ENCODE measurements at regions not wholly inside any gene's neighbourhood (a gene's known extent, or its start where the extent isn't known, plus 50 kb on each side); places are given as distances from the start of the nearest gene placed in this dataset.

GRCh38 chr7:89232-90019, 102.9 kb upstream of the FAM20C start:
- no peak overlapping the region for H3K18ac ChIP-seq (ENCODE audit: low read length)
- H3K23ac ChIP-seq (ENCODE audit: low read length) = peak overlapping the region; percentile 49

GRCh38 chr7:90111-91063, 102.0 kb upstream of the FAM20C start:
- no peak overlapping the region for H3K27ac ChIP-seq (ENCODE audit: low read depth, low read length)
- no peak overlapping the region for H2BK5ac ChIP-seq (ENCODE audit: low read depth, low read length, poor library complexity)
- H3K27me3 ChIP-seq (ENCODE audit: insufficient read depth, low read length) = no peaks in the 10 kb centered on the region
- no peak overlapping the region for H3K4ac ChIP-seq (ENCODE audit: low read depth, low read length)
- no peak overlapping the region for H3K4me3 ChIP-seq (ENCODE audit: low read depth, low read length)
- H2BK12ac ChIP-seq (ENCODE audit: low read length) = no peak overlapping the region
- H2AK5ac ChIP-seq (ENCODE audit: low read length) = no peak overlapping the region
- H2AFZ ChIP-seq (ENCODE audit: insufficient read depth, low read length, poor library complexity) = no peak overlapping the region
- H3K9ac ChIP-seq (ENCODE audit: low read length) = no peak overlapping the region
- DNase-seq = no peak
- H3K18ac ChIP-seq (ENCODE audit: low read length) = no peak overlapping the region
- no peaks in the 10 kb centered on the region for H3K79me2 ChIP-seq (ENCODE audit: control insufficient read depth, insufficient read depth, low read length, poor library complexity)
- no peak overlapping the region for H3K4me2 ChIP-seq (ENCODE audit: low read length)
- no peaks in the 10 kb centered on the region for H3K79me1 ChIP-seq (ENCODE audit: low read length)
- H3K4me1 ChIP-seq (ENCODE audit: control insufficient read depth in 1 of 2, insufficient read depth in 2 of 2, low read length in 2 of 2) = peaks cover 0 to 3% of the 10 kb centered on the region in 2 experiments
- H3K36me3 ChIP-seq (ENCODE audit: control insufficient read depth in 1 of 2, insufficient read depth in 2 of 2, low read length in 2 of 2) = no peaks in the 10 kb centered on the region
- no peak overlapping the region for H4K12ac ChIP-seq (ENCODE audit: low read depth, low read length)
- H4K8ac ChIP-seq (ENCODE audit: low read depth, low read length) = no peak overlapping the region
- no peak overlapping the region for H3K14ac ChIP-seq (ENCODE audit: low read length)
- no peaks in the 10 kb centered on the region for H3K9me3 ChIP-seq (ENCODE audit: insufficient read depth, low read depth, low read length)
- H4K91ac ChIP-seq (ENCODE audit: low read depth, low read length) = no peak overlapping the region
- WGBS (ENCODE audit: extremely low coverage, insufficient coverage, insufficient read length) = no CpG with 5 or more reads among the region's 13 CpGs
- H2BK120ac ChIP-seq (ENCODE audit: insufficient read depth, low read length, poor library complexity) = no peak overlapping the region
- H3K23ac ChIP-seq (ENCODE audit: low read length) = peak overlapping the region; percentile 37

More at GRCh38 chr7:89232-90019, 102.9 kb upstream of the FAM20C start:
- Histone ChIP-seq H4K91ac (ENCODE audit: low read depth, low read length) (no peak overlapping the region), H3K14ac (ENCODE audit: low read length) (no peak overlapping the region), H3K4me3 (ENCODE audit: low read depth, low read length) (no peak overlapping the region), H3K4me2 (ENCODE audit: low read length) (no peak overlapping the region), H2BK5ac (ENCODE audit: low read depth, low read length, poor library complexity) (no peak overlapping the region), H2AK5ac (ENCODE audit: low read length) (no peak overlapping the region), H4K8ac (ENCODE audit: low read depth, low read length) (no peak overlapping the region), H2BK120ac (ENCODE audit: insufficient read depth, low read length, poor library complexity) (no peak overlapping the region), H3K4me1 (ENCODE audit: control insufficient read depth in 1 of 2, insufficient read depth in 2 of 2, low read length in 2 of 2) (peaks cover 0 to 5% of the 10 kb centered on the region in 2 experiments), H3K4ac (ENCODE audit: low read depth, low read length) (no peak overlapping the region), H3K9ac (ENCODE audit: low read length) (no peak overlapping the region), H3K27ac (ENCODE audit: low read depth, low read length) (no peak overlapping the region), H3K79me2 (ENCODE audit: control insufficient read depth, insufficient read depth, low read length, poor library complexity) (no peaks in the 10 kb centered on the region), H3K36me3 (ENCODE audit: control insufficient read depth in 1 of 2, insufficient read depth in 2 of 2, low read length in 2 of 2) (no peaks in the 10 kb centered on the region), H3K9me3 (ENCODE audit: insufficient read depth, low read depth, low read length) (no peaks in the 10 kb centered on the region), H2AFZ (ENCODE audit: insufficient read depth, low read length, poor library complexity) (no peak overlapping the region), H4K12ac (ENCODE audit: low read depth, low read length) (no peak overlapping the region), H2BK12ac (ENCODE audit: low read length) (no peak overlapping the region), H3K27me3 (ENCODE audit: insufficient read depth, low read length) (no peaks in the 10 kb centered on the region), H3K79me1 (ENCODE audit: low read length) (no peaks in the 10 kb centered on the region)
- peak in 1 of 2 donors; percentile 26 for DNase-seq
- no CpG with 5 or more reads among the region's 9 CpGs for WGBS (ENCODE audit: extremely low coverage, insufficient coverage, insufficient read length)

GRCh38 chr7:91396-92175, 100.8 kb upstream of the FAM20C start:
- H2AK5ac ChIP-seq (ENCODE audit: low read length) = no peak overlapping the region
- H3K27me3 ChIP-seq (ENCODE audit: insufficient read depth, low read length) = no peaks in the 10 kb centered on the region
- peaks cover 3 to 6% of the 10 kb centered on the region in 2 experiments for H3K4me1 ChIP-seq (ENCODE audit: control insufficient read depth in 1 of 2, insufficient read depth in 2 of 2, low read length in 2 of 2)
- no peak overlapping the region for H2BK120ac ChIP-seq (ENCODE audit: insufficient read depth, low read length, poor library complexity)
- H3K79me1 ChIP-seq (ENCODE audit: low read length) = no peaks in the 10 kb centered on the region
- no peak overlapping the region for H2AFZ ChIP-seq (ENCODE audit: insufficient read depth, low read length, poor library complexity)
- no peak overlapping the region for H3K14ac ChIP-seq (ENCODE audit: low read length)
- no peak overlapping the region for H4K12ac ChIP-seq (ENCODE audit: low read depth, low read length)
- H3K23ac ChIP-seq (ENCODE audit: low read length) = no peak overlapping the region
- no CpG with 5 or more reads among the region's 18 CpGs for WGBS (ENCODE audit: extremely low coverage, insufficient coverage, insufficient read length)
- no peak overlapping the region for H2BK5ac ChIP-seq (ENCODE audit: low read depth, low read length, poor library complexity)
- H3K27ac ChIP-seq (ENCODE audit: low read depth, low read length) = no peak overlapping the region
- no peak overlapping the region for H3K4me2 ChIP-seq (ENCODE audit: low read length)
- H3K36me3 ChIP-seq (ENCODE audit: control insufficient read depth in 1 of 2, insufficient read depth in 2 of 2, low read length in 2 of 2) = no peaks in the 10 kb centered on the region
- no peak for DNase-seq
- no peak overlapping the region for H3K9ac ChIP-seq (ENCODE audit: low read length)
- no peaks in the 10 kb centered on the region for H3K79me2 ChIP-seq (ENCODE audit: control insufficient read depth, insufficient read depth, low read length, poor library complexity)
- H2BK12ac ChIP-seq (ENCODE audit: low read length) = no peak overlapping the region
- H3K4ac ChIP-seq (ENCODE audit: low read depth, low read length) = no peak overlapping the region
- no peak overlapping the region for H3K18ac ChIP-seq (ENCODE audit: low read length)
- H3K9me3 ChIP-seq (ENCODE audit: insufficient read depth, low read depth, low read length) = no peaks in the 10 kb centered on the region
- no peak overlapping the region for H4K8ac ChIP-seq (ENCODE audit: low read depth, low read length)
- H3K4me3 ChIP-seq (ENCODE audit: low read depth, low read length) = no peak overlapping the region
- H4K91ac ChIP-seq (ENCODE audit: low read depth, low read length) = no peak overlapping the region

GRCh38 chr7:92231-92674, 100.1 kb upstream of the FAM20C start:
- Histone ChIP-seq H3K36me3 (ENCODE audit: control insufficient read depth in 1 of 2, insufficient read depth in 2 of 2, low read length in 2 of 2) (no peaks in the 10 kb centered on the region), H3K23ac (ENCODE audit: low read length) (no peak overlapping the region), H2BK5ac (ENCODE audit: low read depth, low read length, poor library complexity) (no peak overlapping the region), H2BK120ac (ENCODE audit: insufficient read depth, low read length, poor library complexity) (no peak overlapping the region), H3K9me3 (ENCODE audit: insufficient read depth, low read depth, low read length) (no peaks in the 10 kb centered on the region), H3K79me2 (ENCODE audit: control insufficient read depth, insufficient read depth, low read length, poor library complexity) (no peaks in the 10 kb centered on the region), H2BK12ac (ENCODE audit: low read length) (no peak overlapping the region), H4K91ac (ENCODE audit: low read depth, low read length) (no peak overlapping the region), H3K4me2 (ENCODE audit: low read length) (no peak overlapping the region), H3K14ac (ENCODE audit: low read length) (no peak overlapping the region), H4K12ac (ENCODE audit: low read depth, low read length) (no peak overlapping the region), H3K4me1 (ENCODE audit: control insufficient read depth in 1 of 2, insufficient read depth in 2 of 2, low read length in 2 of 2) (peaks cover 3 to 6% of the 10 kb centered on the region in 2 experiments), H3K27me3 (ENCODE audit: insufficient read depth, low read length) (no peaks in the 10 kb centered on the region), H3K27ac (ENCODE audit: low read depth, low read length) (no peak overlapping the region), H4K8ac (ENCODE audit: low read depth, low read length) (no peak overlapping the region), H2AK5ac (ENCODE audit: low read length) (no peak overlapping the region), H2AFZ (ENCODE audit: insufficient read depth, low read length, poor library complexity) (no peak overlapping the region), H3K4me3 (ENCODE audit: low read depth, low read length) (no peak overlapping the region), H3K4ac (ENCODE audit: low read depth, low read length) (no peak overlapping the region), H3K9ac (ENCODE audit: low read length) (no peak overlapping the region), H3K79me1 (ENCODE audit: low read length) (no peaks in the 10 kb centered on the region), H3K18ac (ENCODE audit: low read length) (no peak overlapping the region)
- WGBS (ENCODE audit: extremely low coverage, insufficient coverage, insufficient read length) = no CpG with 5 or more reads among the region's 6 CpGs
- DNase-seq = no peak

Measured in trophoblast cell (in vitro differentiated cells and primary cell).